HepG2 (cell line): ENCODE measurements at regions not wholly inside any gene's neighbourhood (a gene's known extent, or its start where the extent isn't known, plus 50 kb on each side); places are given as distances from the start of the nearest gene placed in this dataset.
"Not testable (repeated sequence)": the region's sequence is repeated elsewhere in the genome, so short reads cannot be mapped to it uniquely, and the experiment has no call there.

Experiments used
- CREB1 ChIP-seq, 2 experiments: fragments of 450-650 bp in 1 of 2; IDR thresholded peaks; 2 replicates each; pipeline ENCODE4 v1.6.1; 2016 to 2017; ENCODE audit warnings: control low read depth in 1 of 2, mild to moderate bottlenecking in 1 of 2, missing compliant biosample characterization in 1 of 2, missing genetic modification characterization in 1 of 2
- FOXP1 ChIP-seq, 2 experiments: fragments of 450-650 bp in 1 of 2; IDR thresholded peaks; 2 replicates each; pipeline ENCODE4 v1.6.1; 2017 to 2018; ENCODE audit warnings: antibody characterized with exemption in 1 of 2
- NBN ChIP-seq: fragments of 450-650 bp; conservative IDR thresholded peaks from 2 replicates; pipeline ENCODE4 v1.6.1; 2017
- TF ChIP-seq, protein P1 (sequence below): sonication (generic); formaldehyde crosslinking; IDR thresholded peaks from 2 replicates; pipeline ENCODE4 v1.4.0; 2020; ENCODE audit warnings: missing genetic modification reagents

DNA sequence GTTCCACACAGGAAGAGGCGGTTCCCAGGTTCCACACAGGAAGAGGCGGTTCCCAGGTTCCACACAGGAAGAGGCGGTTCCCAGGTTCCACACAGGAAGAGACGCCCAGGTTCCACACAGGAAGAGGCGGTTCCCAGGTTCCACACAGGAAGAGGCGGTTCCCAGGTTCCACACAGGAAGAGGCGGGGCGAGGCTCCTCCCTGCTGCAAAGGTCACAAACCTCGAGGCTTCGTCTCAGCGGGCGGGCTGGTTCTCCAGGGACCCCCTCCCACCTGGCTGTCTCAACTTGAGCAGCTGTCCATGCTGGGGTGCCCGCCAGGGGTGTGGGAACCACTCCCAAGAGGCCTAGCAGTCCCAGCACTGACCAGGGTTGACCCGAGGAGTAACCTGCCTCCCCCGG, 94.3 kb upstream of the RUFY1 start:
- not testable (repeated sequence) for TF ChIP-seq NBN; CREB1 (IDR thresholded peaks at IDR 0.05); CREB1 (CRISPR knock-in tag; IDR thresholded peaks at IDR 0.05); FOXP1 (IDR thresholded peaks at IDR 0.05); FOXP1 (CRISPR knock-in tag; IDR thresholded peaks at IDR 0.05)
- TF ChIP-seq, protein P1, sequence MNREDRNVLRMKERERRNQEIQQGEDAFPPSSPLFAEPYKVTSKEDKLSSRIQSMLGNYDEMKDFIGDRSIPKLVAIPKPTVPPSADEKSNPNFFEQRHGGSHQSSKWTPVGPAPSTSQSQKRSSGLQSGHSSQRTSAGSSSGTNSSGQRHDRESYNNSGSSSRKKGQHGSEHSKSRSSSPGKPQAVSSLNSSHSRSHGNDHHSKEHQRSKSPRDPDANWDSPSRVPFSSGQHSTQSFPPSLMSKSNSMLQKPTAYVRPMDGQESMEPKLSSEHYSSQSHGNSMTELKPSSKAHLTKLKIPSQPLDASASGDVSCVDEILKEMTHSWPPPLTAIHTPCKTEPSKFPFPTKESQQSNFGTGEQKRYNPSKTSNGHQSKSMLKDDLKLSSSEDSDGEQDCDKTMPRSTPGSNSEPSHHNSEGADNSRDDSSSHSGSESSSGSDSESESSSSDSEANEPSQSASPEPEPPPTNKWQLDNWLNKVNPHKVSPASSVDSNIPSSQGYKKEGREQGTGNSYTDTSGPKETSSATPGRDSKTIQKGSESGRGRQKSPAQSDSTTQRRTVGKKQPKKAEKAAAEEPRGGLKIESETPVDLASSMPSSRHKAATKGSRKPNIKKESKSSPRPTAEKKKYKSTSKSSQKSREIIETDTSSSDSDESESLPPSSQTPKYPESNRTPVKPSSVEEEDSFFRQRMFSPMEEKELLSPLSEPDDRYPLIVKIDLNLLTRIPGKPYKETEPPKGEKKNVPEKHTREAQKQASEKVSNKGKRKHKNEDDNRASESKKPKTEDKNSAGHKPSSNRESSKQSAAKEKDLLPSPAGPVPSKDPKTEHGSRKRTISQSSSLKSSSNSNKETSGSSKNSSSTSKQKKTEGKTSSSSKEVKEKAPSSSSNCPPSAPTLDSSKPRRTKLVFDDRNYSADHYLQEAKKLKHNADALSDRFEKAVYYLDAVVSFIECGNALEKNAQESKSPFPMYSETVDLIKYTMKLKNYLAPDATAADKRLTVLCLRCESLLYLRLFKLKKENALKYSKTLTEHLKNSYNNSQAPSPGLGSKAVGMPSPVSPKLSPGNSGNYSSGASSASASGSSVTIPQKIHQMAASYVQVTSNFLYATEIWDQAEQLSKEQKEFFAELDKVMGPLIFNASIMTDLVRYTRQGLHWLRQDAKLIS (CRISPR knock-in tag), result not testable (repeated sequence)
